ENCODE measurements at regions not wholly inside any gene's neighbourhood (a gene's known extent, or its start where the extent isn't known, plus 50 kb on each side); places are given as distances from the start of the nearest gene placed in this dataset.

GRCh38 chr5:34487956-34488355 is 168.2 kb upstream of the RAI14 start:
- no peak for DNase-seq

GRCh38 chr5:34488984-34489383 is 167.1 kb upstream of the RAI14 start:
- DNase-seq, result no peak

- DNase-seq, result peak; percentile 88
These were observed 165.4 kb upstream of the RAI14 start for GRCh38 chr5:34490506-34491250.

- peak; percentile 97 for DNase-seq
These were observed 164.9 kb upstream of the RAI14 start for GRCh38 chr5:34491251-34491620.

- DNase-seq, result no peak
These were observed 161.9 kb upstream of the RAI14 start for GRCh38 chr5:34494111-34494755.

- no peak for DNase-seq
These were observed 160.9 kb upstream of the RAI14 start for GRCh38 chr5:34495178-34495577.

- DNase-seq, result no peak
These were observed 159.9 kb upstream of the RAI14 start for GRCh38 chr5:34496260-34496691.

- DNase-seq, result no peak
These were observed 159.2 kb upstream of the RAI14 start for GRCh38 chr5:34496701-34497469.

GRCh38 chr5:34497470-34497808 is 158.7 kb upstream of the RAI14 start:
- DNase-seq, result no peak

- DNase-seq, result no peak
These were observed 157.6 kb upstream of the RAI14 start for GRCh38 chr5:34498572-34498971.

- no peak for DNase-seq
These were observed 157.0 kb upstream of the RAI14 start for GRCh38 chr5:34499001-34499734.

- DNase-seq, result no peak
These were observed 155.8 kb upstream of the RAI14 start for GRCh38 chr5:34500236-34500847.

- DNase-seq, result no peak
These were observed 155.1 kb upstream of the RAI14 start for GRCh38 chr5:34501016-34501415.

- no peak for DNase-seq
These were observed 154.3 kb upstream of the RAI14 start for GRCh38 chr5:34501840-34502239.

- DNase-seq, result no peak
These were observed 153.5 kb upstream of the RAI14 start for GRCh38 chr5:34502581-34502980.

GRCh38 chr5:34503379-34504253 is 152.5 kb upstream of the RAI14 start:
- DNase-seq, result peak; percentile 78

GRCh38 chr5:34504967-34505366 is 151.2 kb upstream of the RAI14 start:
- DNase-seq, result no peak

- DNase-seq, result no peak
These were observed 150.4 kb upstream of the RAI14 start for GRCh38 chr5:34505731-34506130.

- DNase-seq, result no peak
These were observed 148.2 kb upstream of the RAI14 start for GRCh38 chr5:34507933-34508332.

- no peak for DNase-seq
These were observed 146.7 kb upstream of the RAI14 start for GRCh38 chr5:34509392-34509791.

GRCh38 chr5:34510002-34510401 is 146.1 kb upstream of the RAI14 start:
- no peak for DNase-seq

GRCh38 chr5:34511063-34511462 is 145.1 kb upstream of the RAI14 start:
- DNase-seq, result no peak

Data from islet precursor cell (in vitro differentiated cells).